ENCODE measurements at regions not wholly inside any gene's neighbourhood (a gene's known extent, or its start where the extent isn't known, plus 50 kb on each side); places are given as distances from the start of the nearest gene placed in this dataset.

- Histone ChIP-seq H3K9ac (ENCODE audit: low read depth, low read length, poor library complexity, severe bottlenecking) (no peak overlapping the region), H4K20me1 (ENCODE audit: insufficient read depth, low read length, poor library complexity, severe bottlenecking) (no peaks in the 10 kb centered on the region), H3K27me3 (ENCODE audit: insufficient read depth, low read length, poor library complexity, severe bottlenecking) (peaks cover 6% of the 10 kb centered on the region), H3F3A (ENCODE audit: low read depth) (no peaks in the 10 kb centered on the region), H2AFZ (ENCODE audit: low read length) (no peak overlapping the region), H3K4me2 (ENCODE audit: low read depth, low read length, poor library complexity, severe bottlenecking) (no peak overlapping the region), H3K36me3 (ENCODE audit: insufficient read depth, low read length) (no peaks in the 10 kb centered on the region), H3K9me2 (replicated peaks; ENCODE audit: low read depth, low read length) (no peaks in the 10 kb centered on the region), H3K79me2 (ENCODE audit: insufficient read depth, low read length) (no peaks in the 10 kb centered on the region), H3K4me3 (ENCODE audit: low read length, poor library complexity, severe bottlenecking) (no peak overlapping the region), H3K9me3 (ENCODE audit: insufficient read depth, low read depth, low read length) (no peaks in the 10 kb centered on the region), H3K4me1 (ENCODE audit: insufficient read depth, low read length, poor library complexity, severe bottlenecking) (no peaks in the 10 kb centered on the region)
- TF ChIP-seq EZH2phosphoT487 (IDR thresholded peaks at IDR 0.05; ENCODE audit: borderline replicate concordance): no peak
- TF ChIP-seq CTCF (conservative IDR thresholded peaks at IDR 0.05; ENCODE audit: low read length): no peak
Observed at GRCh38 chr12:66877925-66878324, 199.0 kb upstream of the GRIP1 start.

DNA sequence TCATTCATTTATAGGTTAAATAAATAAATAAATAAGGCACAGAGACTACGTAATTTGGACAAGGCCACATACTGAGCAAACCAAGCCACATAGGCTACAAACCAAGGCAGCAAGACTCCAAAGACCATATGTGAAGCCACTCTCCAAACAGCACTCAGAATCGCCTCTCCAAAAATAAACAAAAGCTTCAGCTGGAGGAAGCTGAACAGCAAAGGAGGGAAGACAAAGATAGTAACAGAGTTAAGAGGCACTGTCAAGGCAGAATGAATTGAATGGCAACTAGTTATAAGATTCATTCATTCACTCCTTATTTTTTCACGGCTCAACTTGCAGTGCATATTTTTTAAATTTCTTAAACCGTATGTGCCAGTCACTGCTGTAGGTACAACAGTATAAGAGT, 200.5 kb upstream of the GRIP1 start:
- Histone ChIP-seq H3K36me3 (ENCODE audit: insufficient read depth, low read length) (no peaks in the 10 kb centered on the region), H3K27me3 (ENCODE audit: insufficient read depth, low read length, poor library complexity, severe bottlenecking) (peaks cover 6% of the 10 kb centered on the region), H3K9ac (ENCODE audit: low read depth, low read length, poor library complexity, severe bottlenecking) (no peak overlapping the region), H3F3A (ENCODE audit: low read depth) (no peaks in the 10 kb centered on the region), H3K4me1 (ENCODE audit: insufficient read depth, low read length, poor library complexity, severe bottlenecking) (no peaks in the 10 kb centered on the region), H3K9me3 (ENCODE audit: insufficient read depth, low read depth, low read length) (no peaks in the 10 kb centered on the region), H3K4me3 (ENCODE audit: low read length, poor library complexity, severe bottlenecking) (no peak overlapping the region), H2AFZ (ENCODE audit: low read length) (no peak overlapping the region), H3K4me2 (ENCODE audit: low read depth, low read length, poor library complexity, severe bottlenecking) (no peak overlapping the region), H4K20me1 (ENCODE audit: insufficient read depth, low read length, poor library complexity, severe bottlenecking) (no peaks in the 10 kb centered on the region), H3K79me2 (ENCODE audit: insufficient read depth, low read length) (no peaks in the 10 kb centered on the region), H3K9me2 (replicated peaks; ENCODE audit: low read depth, low read length) (no peaks in the 10 kb centered on the region)
- TF ChIP-seq CTCF (conservative IDR thresholded peaks at IDR 0.05; ENCODE audit: low read length) (no peak), EZH2phosphoT487 (IDR thresholded peaks at IDR 0.05; ENCODE audit: borderline replicate concordance) (no peak)

GRCh38 chr12:66881386-66881785, 202.5 kb upstream of the GRIP1 start:
- no peak overlapping the region for H3K4me2 ChIP-seq (ENCODE audit: low read depth, low read length, poor library complexity, severe bottlenecking)
- no peaks in the 10 kb centered on the region for H3F3A ChIP-seq (ENCODE audit: low read depth)
- TF ChIP-seq CTCF (conservative IDR thresholded peaks at IDR 0.05; ENCODE audit: low read length) (no peak), EZH2phosphoT487 (IDR thresholded peaks at IDR 0.05; ENCODE audit: borderline replicate concordance) (no peak)
- no peak overlapping the region for H3K4me3 ChIP-seq (ENCODE audit: low read length, poor library complexity, severe bottlenecking)
- H3K36me3 ChIP-seq (ENCODE audit: insufficient read depth, low read length): no peaks in the 10 kb centered on the region
- H3K9me2 ChIP-seq (replicated peaks; ENCODE audit: low read depth, low read length): no peaks in the 10 kb centered on the region
- peaks cover 6% of the 10 kb centered on the region for H3K27me3 ChIP-seq (ENCODE audit: insufficient read depth, low read length, poor library complexity, severe bottlenecking)
- H3K9ac ChIP-seq (ENCODE audit: low read depth, low read length, poor library complexity, severe bottlenecking): no peak overlapping the region
- H4K20me1 ChIP-seq (ENCODE audit: insufficient read depth, low read length, poor library complexity, severe bottlenecking): no peaks in the 10 kb centered on the region
- H3K4me1 ChIP-seq (ENCODE audit: insufficient read depth, low read length, poor library complexity, severe bottlenecking): no peaks in the 10 kb centered on the region
- H3K79me2 ChIP-seq (ENCODE audit: insufficient read depth, low read length): no peaks in the 10 kb centered on the region
- no peak overlapping the region for H2AFZ ChIP-seq (ENCODE audit: low read length)
- no peaks in the 10 kb centered on the region for H3K9me3 ChIP-seq (ENCODE audit: insufficient read depth, low read depth, low read length)

Data from Loucy (cell line).